ENCODE measurements at regions not wholly inside any gene's neighbourhood (a gene's known extent, or its start where the extent isn't known, plus 50 kb on each side); places are given as distances from the start of the nearest gene placed in this dataset.

- peak; percentile 81 for TF ChIP-seq CTCF (IDR thresholded peaks at IDR 0.05; ENCODE audit: unreplicated experiment)
- Mint-ChIP-seq H3K36me3 (ENCODE audit: insufficient read depth) (no peaks in the 10 kb centered on the region), H3K4me1 (ENCODE audit: low read depth) (no peaks in the 10 kb centered on the region), H3K9me3 (ENCODE audit: low read depth) (no peaks in the 10 kb centered on the region), H3K27me3 (no peaks in the 10 kb centered on the region), H3K27ac (no peak overlapping the region), H3K4me3 (ENCODE audit: low read depth) (no peak overlapping the region)
- DNase-seq (ENCODE audit: low spot score, unreplicated experiment), result peak; percentile 28
Measured at GRCh38 chr12:97404543-97404942, 58.1 kb upstream of the RMST start.

DNA sequence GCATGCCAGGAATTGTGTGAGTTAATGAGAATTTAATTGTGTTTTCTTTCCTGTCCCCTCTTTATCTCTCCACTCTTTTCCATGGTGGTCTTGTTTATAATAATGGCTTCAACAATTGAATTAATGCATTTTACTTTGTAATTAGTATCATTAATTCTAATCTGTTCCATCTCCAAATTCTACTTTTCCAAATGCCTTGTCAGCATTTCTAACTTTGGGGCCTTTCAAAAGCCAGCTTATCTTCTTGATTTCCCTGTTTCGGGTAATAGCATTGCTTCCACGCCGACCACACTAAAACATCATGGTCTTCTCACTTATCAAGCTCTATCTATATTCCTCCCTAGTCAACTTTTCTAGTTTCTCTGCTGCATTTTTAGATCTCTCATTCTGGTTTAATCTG is 54.2 kb upstream of the RMST start:
- DNase-seq (ENCODE audit: low spot score, unreplicated experiment), result no peak
- Mint-ChIP-seq H3K27me3 (no peaks in the 10 kb centered on the region), H3K9me3 (ENCODE audit: low read depth) (no peaks in the 10 kb centered on the region), H3K36me3 (ENCODE audit: insufficient read depth) (no peaks in the 10 kb centered on the region), H3K4me3 (ENCODE audit: low read depth) (no peak overlapping the region), H3K27ac (no peak overlapping the region), H3K4me1 (ENCODE audit: low read depth) (peaks cover 9% of the 10 kb centered on the region)
- TF ChIP-seq CTCF (IDR thresholded peaks at IDR 0.05; ENCODE audit: unreplicated experiment), result no peak

DNA sequence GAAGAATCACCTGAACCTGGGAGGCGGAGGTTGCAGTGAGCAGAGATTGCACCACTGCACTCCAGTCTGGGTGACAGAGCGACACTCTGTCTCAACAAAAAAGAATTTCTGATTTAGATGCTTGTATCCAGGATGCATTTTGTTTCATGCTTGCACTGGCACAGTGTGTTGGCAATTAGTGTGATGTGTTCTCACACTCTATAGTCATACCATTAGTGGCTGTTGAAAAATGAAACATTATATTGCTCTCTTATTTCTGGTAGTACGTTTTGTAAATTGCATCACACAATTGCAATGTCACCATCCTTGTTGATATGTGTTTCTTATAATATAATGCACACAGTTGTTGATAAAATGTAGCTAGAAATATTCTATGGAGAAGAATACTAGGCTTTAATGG is 51.3 kb upstream of the RMST start:
- Mint-ChIP-seq H3K4me3 (ENCODE audit: low read depth) (no peak overlapping the region), H3K27ac (no peak overlapping the region), H3K27me3 (no peaks in the 10 kb centered on the region), H3K4me1 (ENCODE audit: low read depth) (peaks cover 9% of the 10 kb centered on the region), H3K9me3 (ENCODE audit: low read depth) (no peaks in the 10 kb centered on the region), H3K36me3 (ENCODE audit: insufficient read depth) (no peaks in the 10 kb centered on the region)
- no peak for TF ChIP-seq CTCF (IDR thresholded peaks at IDR 0.05; ENCODE audit: unreplicated experiment)
- no peak for DNase-seq (ENCODE audit: low spot score, unreplicated experiment)

Measured in progenitor cell of endocrine pancreas (in vitro differentiated cells).